ENCODE measurements at regions not wholly inside any gene's neighbourhood (a gene's known extent, or its start where the extent isn't known, plus 50 kb on each side); places are given as distances from the start of the nearest gene placed in this dataset.
"Not testable (repeated sequence)": the region's sequence is repeated elsewhere in the genome, so short reads cannot be mapped to it uniquely, and the experiment has no call there.

GRCh38 chr6:27132282-27132531 is 115.3 kb upstream of the PRSS16 start:
- peak overlapping the region; percentile 70 to 83 (median 76) for H3K4me3 ChIP-seq (ENCODE audit: low read depth in 1 of 5, low read length in 5 of 5)
- peaks cover 0 to 33% (median 31%) of the 10 kb centered on the region in 5 donors for H3K4me1 ChIP-seq (ENCODE audit: control insufficient read depth in 5 of 5, insufficient read depth in 5 of 5, low read length in 5 of 5)
- H3K9ac ChIP-seq (ENCODE audit: low read length in 5 of 5), result peak overlapping the region in 1 of 5 donors; percentile 25

GRCh38 chr6:27132532-27133280 is 114.8 kb upstream of the PRSS16 start:
- Histone ChIP-seq H3K27me3 (ENCODE audit: control insufficient read depth in 5 of 5, insufficient read depth in 4 of 5, low read length in 5 of 5) (no peaks in the 10 kb centered on the region), H3K4me1 (ENCODE audit: control insufficient read depth in 5 of 5, insufficient read depth in 5 of 5, low read length in 5 of 5) (peaks cover 0 to 30% (median 28%) of the 10 kb centered on the region in 5 donors), H3K9ac (ENCODE audit: low read length in 5 of 5) (peak overlapping the region in 3 of 5 donors; percentile 22 to 60 (median 52)), H3K9me3 (ENCODE audit: control insufficient read depth in 5 of 5, low read length in 5 of 5) (peaks cover 0 to 2% (median 0%) of the 10 kb centered on the region in 5 donors), H3K4me3 (ENCODE audit: low read depth in 1 of 5, low read length in 5 of 5) (peak overlapping the region; percentile 70 to 83 (median 76)), H3K36me3 (ENCODE audit: control insufficient read depth in 5 of 5, insufficient read depth in 5 of 5, low read length in 5 of 5) (no peaks in the 10 kb centered on the region), H3K27ac (ENCODE audit: low read depth, low read length) (peak overlapping the region; percentile 75)

More at GRCh38 chr6:27132282-27132531, 115.3 kb upstream of the PRSS16 start:
- H3K27ac ChIP-seq (ENCODE audit: low read depth, low read length), result peak overlapping the region; percentile 75
- not testable (repeated sequence) for H3K36me3 ChIP-seq (ENCODE audit: control insufficient read depth in 5 of 5, insufficient read depth in 5 of 5, low read length in 5 of 5); H3K9me3 ChIP-seq (ENCODE audit: control insufficient read depth in 5 of 5, low read length in 5 of 5); H3K27me3 ChIP-seq (ENCODE audit: control insufficient read depth in 5 of 5, insufficient read depth in 4 of 5, low read length in 5 of 5)

- H3K27ac ChIP-seq (ENCODE audit: low read depth, low read length), result peak overlapping the region; percentile 54
- peak overlapping the region; percentile 68 to 83 (median 75) for H3K4me3 ChIP-seq (ENCODE audit: low read depth in 1 of 5, low read length in 5 of 5)
- H3K4me1 ChIP-seq (ENCODE audit: control insufficient read depth in 5 of 5, insufficient read depth in 5 of 5, low read length in 5 of 5), result peaks cover 0 to 30% (median 28%) of the 10 kb centered on the region in 5 donors
- no peaks in the 10 kb centered on the region for H3K36me3 ChIP-seq (ENCODE audit: control insufficient read depth in 5 of 5, insufficient read depth in 5 of 5, low read length in 5 of 5)
- peak overlapping the region in 3 of 5 donors; percentile 22 to 60 (median 52) for H3K9ac ChIP-seq (ENCODE audit: low read length in 5 of 5)
- H3K9me3 ChIP-seq (ENCODE audit: control insufficient read depth in 5 of 5, low read length in 5 of 5), result peaks cover 0 to 2% (median 0%) of the 10 kb centered on the region in 5 donors
- H3K27me3 ChIP-seq (ENCODE audit: control insufficient read depth in 5 of 5, insufficient read depth in 4 of 5, low read length in 5 of 5), result no peaks in the 10 kb centered on the region
Measured at GRCh38 chr6:27133281-27134227, 113.9 kb upstream of the PRSS16 start.

DNA sequence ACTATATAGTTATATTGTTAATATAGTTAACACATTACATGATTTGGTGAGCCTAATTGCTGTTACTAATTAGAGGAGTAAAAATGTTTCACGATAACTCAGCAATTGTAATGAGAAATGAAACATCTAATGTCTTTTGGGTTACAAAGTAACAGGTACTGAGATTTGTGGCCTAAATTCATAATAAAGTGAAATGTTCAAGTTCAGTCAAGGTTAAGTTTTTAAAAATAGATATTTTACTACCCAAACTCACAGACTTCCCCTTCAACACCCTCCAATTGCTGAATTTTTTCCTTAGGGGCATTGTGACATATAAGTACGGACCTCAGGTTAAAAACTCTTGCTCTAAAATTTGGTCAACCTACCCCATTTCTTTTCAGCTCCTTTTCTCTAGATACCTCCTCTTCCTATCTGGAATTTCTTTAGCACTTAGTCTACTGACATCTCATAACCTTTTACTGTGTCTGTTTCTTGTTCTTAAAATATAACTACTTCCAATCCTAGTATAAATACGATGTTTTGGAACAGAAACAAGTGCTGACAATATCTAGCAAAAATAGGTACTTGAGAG is 112.3 kb upstream of the PRSS16 start:
- Histone ChIP-seq H3K9me3 (ENCODE audit: control insufficient read depth in 5 of 5, low read length in 5 of 5) (peaks cover 0 to 2% (median 0%) of the 10 kb centered on the region in 5 donors), H3K9ac (ENCODE audit: low read length in 5 of 5) (no peak overlapping the region)

GRCh38 chr6:27136077-27136644 is 111.3 kb upstream of the PRSS16 start:
- H3K4me3 ChIP-seq (ENCODE audit: low read depth in 1 of 5, low read length in 5 of 5), result no peak overlapping the region
- H3K4me1 ChIP-seq (ENCODE audit: control insufficient read depth in 5 of 5, insufficient read depth in 5 of 5, low read length in 5 of 5), result peaks cover 0 to 43% (median 41%) of the 10 kb centered on the region in 5 donors
- no peak overlapping the region for H3K27ac ChIP-seq (ENCODE audit: low read depth, low read length)
- H3K9me3 ChIP-seq (ENCODE audit: control insufficient read depth in 5 of 5, low read length in 5 of 5), result peaks cover 0 to 2% (median 0%) of the 10 kb centered on the region in 5 donors
- H3K9ac ChIP-seq (ENCODE audit: low read length in 5 of 5), result no peak overlapping the region
- no peaks in the 10 kb centered on the region for H3K36me3 ChIP-seq (ENCODE audit: control insufficient read depth in 5 of 5, insufficient read depth in 5 of 5, low read length in 5 of 5)
- no peaks in the 10 kb centered on the region for H3K27me3 ChIP-seq (ENCODE audit: control insufficient read depth in 5 of 5, insufficient read depth in 4 of 5, low read length in 5 of 5)

More for the DNA sequence above, 112.3 kb upstream of the PRSS16 start:
- no peak overlapping the region for H3K27ac ChIP-seq (ENCODE audit: low read depth, low read length)
- no peaks in the 10 kb centered on the region for H3K36me3 ChIP-seq (ENCODE audit: control insufficient read depth in 5 of 5, insufficient read depth in 5 of 5, low read length in 5 of 5)
- H3K4me3 ChIP-seq (ENCODE audit: low read depth in 1 of 5, low read length in 5 of 5), result no peak overlapping the region
- H3K27me3 ChIP-seq (ENCODE audit: control insufficient read depth in 5 of 5, insufficient read depth in 4 of 5, low read length in 5 of 5), result no peaks in the 10 kb centered on the region
- H3K4me1 ChIP-seq (ENCODE audit: control insufficient read depth in 5 of 5, insufficient read depth in 5 of 5, low read length in 5 of 5), result peaks cover 0 to 45% (median 44%) of the 10 kb centered on the region in 5 donors

- Histone ChIP-seq H3K4me3 (ENCODE audit: low read depth in 1 of 5, low read length in 5 of 5) (no peak overlapping the region), H3K27me3 (ENCODE audit: control insufficient read depth in 5 of 5, insufficient read depth in 4 of 5, low read length in 5 of 5) (no peaks in the 10 kb centered on the region), H3K9me3 (ENCODE audit: control insufficient read depth in 5 of 5, low read length in 5 of 5) (peaks cover 0 to 2% (median 0%) of the 10 kb centered on the region in 5 donors), H3K27ac (ENCODE audit: low read depth, low read length) (no peak overlapping the region), H3K36me3 (ENCODE audit: control insufficient read depth in 5 of 5, insufficient read depth in 5 of 5, low read length in 5 of 5) (no peaks in the 10 kb centered on the region), H3K4me1 (ENCODE audit: control insufficient read depth in 5 of 5, insufficient read depth in 5 of 5, low read length in 5 of 5) (peaks cover 0 to 36% (median 36%) of the 10 kb centered on the region in 5 donors), H3K9ac (ENCODE audit: low read length in 5 of 5) (no peak overlapping the region)
Measured at GRCh38 chr6:27136978-27137814, 110.3 kb upstream of the PRSS16 start.

GRCh38 chr6:27138406-27138805 is 109.1 kb upstream of the PRSS16 start:
- H3K36me3 ChIP-seq (ENCODE audit: control insufficient read depth in 5 of 5, insufficient read depth in 5 of 5, low read length in 5 of 5), result peaks cover 0 to 1% (median 0%) of the 10 kb centered on the region in 5 donors
- no peak overlapping the region for H3K9ac ChIP-seq (ENCODE audit: low read length in 5 of 5)
- H3K9me3 ChIP-seq (ENCODE audit: control insufficient read depth in 5 of 5, low read length in 5 of 5), result peaks cover 0 to 2% (median 0%) of the 10 kb centered on the region in 5 donors
- H3K4me3 ChIP-seq (ENCODE audit: low read depth in 1 of 5, low read length in 5 of 5), result no peak overlapping the region
- peak overlapping the region; percentile 54 for H3K27ac ChIP-seq (ENCODE audit: low read depth, low read length)
- H3K27me3 ChIP-seq (ENCODE audit: control insufficient read depth in 5 of 5, insufficient read depth in 4 of 5, low read length in 5 of 5), result no peaks in the 10 kb centered on the region
- peaks cover 0 to 26% (median 25%) of the 10 kb centered on the region in 5 donors for H3K4me1 ChIP-seq (ENCODE audit: control insufficient read depth in 5 of 5, insufficient read depth in 5 of 5, low read length in 5 of 5)

- peak overlapping the region; percentile 54 for H3K27ac ChIP-seq (ENCODE audit: low read depth, low read length)
- H3K4me3 ChIP-seq (ENCODE audit: low read depth in 1 of 5, low read length in 5 of 5), result peak overlapping the region; percentile 70 to 84 (median 80)
- H3K4me1 ChIP-seq (ENCODE audit: control insufficient read depth in 5 of 5, insufficient read depth in 5 of 5, low read length in 5 of 5), result peaks cover 0 to 19% (median 18%) of the 10 kb centered on the region in 5 donors
- H3K9ac ChIP-seq (ENCODE audit: low read length in 5 of 5), result peak overlapping the region; percentile 23 to 81 (median 69)
- H3K36me3 ChIP-seq (ENCODE audit: control insufficient read depth in 5 of 5, insufficient read depth in 5 of 5, low read length in 5 of 5), result peaks cover 0 to 3% (median 0%) of the 10 kb centered on the region in 5 donors
- no peaks in the 10 kb centered on the region for H3K27me3 ChIP-seq (ENCODE audit: control insufficient read depth in 5 of 5, insufficient read depth in 4 of 5, low read length in 5 of 5)
- peaks cover 0 to 2% (median 0%) of the 10 kb centered on the region in 5 donors for H3K9me3 ChIP-seq (ENCODE audit: control insufficient read depth in 5 of 5, low read length in 5 of 5)
Measured at GRCh38 chr6:27138837-27139755, 108.4 kb upstream of the PRSS16 start.
